HG03571 (cell line): ENCODE measurements at regions not wholly inside any gene's neighbourhood (a gene's known extent, or its start where the extent isn't known, plus 50 kb on each side); places are given as distances from the start of the nearest gene placed in this dataset.

Experiments
- ATAC-seq: cut with Tn5 transposase; IDR thresholded peaks from one replicate; pipeline ENCODE4 v1.9.1; 2021; ENCODE audit not compliant: unreplicated experiment

DNA sequence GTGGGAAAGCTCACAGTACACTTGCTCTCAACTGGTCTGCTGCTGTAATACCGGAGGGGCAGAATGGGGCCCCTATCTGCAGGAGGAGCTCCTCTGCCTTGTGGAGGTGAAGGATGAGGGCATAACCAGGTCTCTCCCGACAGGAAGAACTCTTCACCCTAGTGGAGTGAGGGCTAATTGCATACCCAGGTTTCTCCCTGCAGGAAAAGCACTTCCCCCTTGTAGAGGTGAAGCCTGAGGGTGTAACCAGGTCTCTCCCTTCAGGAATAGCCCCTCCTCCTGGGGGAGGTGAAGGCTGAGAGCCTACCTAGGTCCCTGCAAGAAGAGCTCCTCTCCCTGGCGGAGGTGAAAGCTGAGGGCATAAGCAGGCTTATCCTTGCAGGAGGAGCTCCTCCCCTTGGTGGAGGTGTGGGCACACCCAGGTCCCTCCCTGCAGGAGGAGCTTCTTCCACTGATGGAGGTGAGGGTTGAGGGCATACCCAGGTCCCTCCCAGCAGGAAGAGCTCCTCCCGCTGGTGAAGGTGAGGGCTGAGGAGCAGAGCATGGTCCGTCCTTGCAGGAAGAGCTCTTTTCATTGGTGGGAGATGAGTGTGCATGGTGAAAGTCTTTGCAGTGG, 954.1 kb downstream of the NLGN4Y start:
- no peak for ATAC-seq

DNA sequence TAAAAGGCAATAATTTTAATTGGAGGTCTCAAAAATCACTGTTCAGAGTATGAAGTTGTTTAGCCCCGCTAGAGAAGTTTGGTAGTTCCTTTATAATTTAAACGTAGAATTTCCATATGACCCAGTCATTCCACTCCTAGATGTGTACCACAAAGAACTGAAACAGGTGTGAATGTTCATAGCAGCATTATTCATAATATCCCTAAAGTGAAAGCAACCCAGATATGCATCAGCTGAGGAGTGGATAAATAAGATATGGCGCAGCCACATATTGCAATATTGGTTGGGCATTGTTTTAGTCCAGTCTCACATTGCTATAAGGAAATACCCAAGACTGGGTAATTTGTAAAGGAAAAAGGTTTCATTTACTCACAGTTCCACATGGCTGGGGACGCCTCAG, 976.2 kb downstream of the NLGN4Y start:
- ATAC-seq = no peak

DNA sequence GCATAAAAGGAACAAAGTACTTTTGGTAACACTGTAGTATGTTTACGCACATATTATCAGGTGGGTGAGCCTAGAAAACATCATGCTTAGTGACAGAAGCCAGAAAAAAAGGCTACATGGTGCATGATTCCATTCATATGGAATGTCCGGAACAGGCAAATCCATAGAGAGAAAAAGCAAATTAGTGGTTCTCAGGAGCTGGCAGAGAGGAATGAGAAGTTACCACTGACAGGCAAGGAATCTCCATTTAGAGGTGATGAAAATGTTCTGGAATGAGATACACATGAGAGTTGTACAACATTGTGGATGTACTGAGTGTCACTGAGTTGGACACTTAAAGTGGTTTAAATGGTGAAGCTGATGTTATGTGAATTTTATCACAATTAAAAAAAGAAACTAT, 976.9 kb downstream of the NLGN4Y start:
- no peak for ATAC-seq

GRCh38 chrY:15510288-15510687, 986.0 kb downstream of the NLGN4Y start:
- ATAC-seq = no peak

DNA sequence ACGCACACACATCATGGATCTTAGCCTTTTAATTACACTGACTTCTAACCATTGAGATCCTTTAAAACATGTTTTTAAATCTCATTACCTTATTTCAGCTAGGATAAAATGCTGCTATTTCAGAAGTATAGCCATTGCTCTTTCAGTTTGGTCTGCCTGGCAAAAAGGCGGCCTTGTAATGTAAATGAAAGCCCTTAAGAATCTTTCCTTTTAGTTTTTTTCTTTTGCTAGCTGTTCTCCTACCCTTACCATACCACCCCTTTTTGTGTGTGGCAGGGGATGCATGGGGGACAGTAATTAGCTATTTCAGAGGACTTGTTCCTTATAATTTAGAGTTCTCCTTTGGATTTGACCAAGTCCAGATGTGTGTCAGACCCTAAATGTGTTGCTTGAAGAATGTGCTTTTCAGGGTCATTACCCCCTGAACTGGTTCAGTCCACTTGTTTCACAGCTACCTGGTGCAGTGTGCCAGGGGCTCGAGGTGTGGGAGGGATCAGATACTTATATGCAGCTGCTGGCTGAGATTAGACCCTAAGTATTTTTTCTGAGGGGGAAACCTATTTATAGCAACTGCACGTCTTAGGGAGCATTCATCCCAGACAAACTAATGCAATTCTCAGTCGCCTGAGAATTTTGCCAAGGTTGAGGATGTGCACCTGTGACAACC, 986.8 kb downstream of the NLGN4Y start:
- no peak for ATAC-seq

DNA sequence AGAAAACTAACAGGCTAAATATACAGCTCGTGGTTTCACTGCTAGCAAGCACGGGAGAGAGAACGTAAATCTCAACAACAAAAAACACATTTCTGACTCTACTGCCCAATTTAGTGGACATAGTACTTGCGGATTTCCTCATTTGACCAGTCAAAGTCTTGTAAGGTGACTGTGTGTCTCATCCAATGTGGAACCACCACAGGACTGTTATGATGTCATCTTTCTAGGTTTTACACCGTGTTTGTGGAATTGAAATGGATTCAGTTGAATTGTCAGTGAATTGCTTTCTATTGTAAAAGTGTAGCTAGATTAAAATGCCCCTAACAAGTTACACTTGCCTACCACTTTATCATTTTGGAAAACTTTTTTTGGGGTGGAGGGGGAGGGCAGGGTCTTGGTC, 1010.8 kb downstream of the NLGN4Y start:
- ATAC-seq = no peak

DNA sequence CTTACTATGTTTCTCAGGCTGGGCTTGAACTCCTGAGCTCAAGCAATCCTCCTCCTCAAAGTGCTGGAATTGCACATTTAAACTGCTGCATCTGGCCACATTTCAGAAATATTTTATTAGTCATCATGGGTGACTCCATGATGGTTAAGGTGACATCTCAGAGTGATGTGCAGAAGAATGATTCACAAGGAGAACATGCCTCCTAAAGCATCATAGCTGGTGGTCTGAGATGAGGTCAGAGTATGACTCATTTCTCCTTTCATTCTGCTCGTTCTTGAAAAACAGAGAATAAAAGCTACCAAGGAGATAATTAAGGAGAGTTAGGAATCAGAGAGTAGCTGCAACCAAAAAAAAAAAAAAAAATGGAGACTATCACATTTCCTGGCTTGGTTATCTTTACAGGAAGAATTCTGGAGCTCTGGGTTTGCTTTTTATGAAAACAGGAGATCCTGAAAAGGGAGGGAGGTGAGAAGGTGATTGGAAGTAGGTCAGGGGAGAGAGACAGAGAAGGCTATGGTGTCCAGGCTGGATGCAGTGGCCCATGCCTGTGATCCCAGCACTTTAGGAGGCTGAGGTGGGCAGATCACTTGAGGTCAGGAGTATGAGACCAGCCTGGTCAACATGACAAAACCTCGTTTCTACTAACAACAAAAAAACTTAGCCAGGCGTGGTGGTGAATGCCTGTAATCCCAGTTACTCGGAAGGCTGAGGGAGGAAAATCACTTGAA, 1011.6 kb downstream of the NLGN4Y start:
- no peak for ATAC-seq

GRCh38 chrY:15540516-15540915, 1016.2 kb downstream of the NLGN4Y start:
- no peak for ATAC-seq

DNA sequence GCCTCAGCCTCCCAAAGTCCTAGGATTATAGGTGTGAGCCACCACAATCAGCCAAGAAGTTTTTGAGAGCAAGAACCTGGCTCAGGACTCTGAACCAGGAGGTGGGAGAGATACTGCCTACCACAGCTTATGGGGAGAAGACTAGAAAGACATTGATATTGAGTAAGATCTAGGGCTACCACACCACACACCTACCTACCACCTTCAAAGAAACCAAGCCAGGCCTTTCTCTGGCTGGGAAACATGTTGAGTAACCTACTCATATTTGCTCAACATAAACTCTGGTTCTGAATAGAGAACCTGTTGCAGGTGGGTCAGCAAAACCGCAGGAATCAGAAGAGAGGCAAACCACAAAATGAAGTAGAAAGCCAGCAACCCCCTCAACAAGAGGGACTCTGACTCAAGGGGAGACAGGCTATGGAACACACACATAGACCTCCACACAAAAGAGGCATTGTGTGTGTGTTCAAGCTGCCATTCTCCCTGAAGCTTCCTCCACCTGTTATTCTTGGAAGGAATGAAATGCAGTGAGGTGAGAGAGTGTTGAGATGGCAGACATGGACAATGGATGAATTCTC, 1021.9 kb downstream of the NLGN4Y start:
- no peak for ATAC-seq

GRCh38 chrY:15552074-15552473, 1027.7 kb downstream of the NLGN4Y start:
- no peak for ATAC-seq

GRCh38 chrY:15554991-15555390, 1030.7 kb downstream of the NLGN4Y start:
- ATAC-seq = no peak

GRCh38 chrY:15559169-15559568, 1034.8 kb downstream of the NLGN4Y start:
- no peak for ATAC-seq

DNA sequence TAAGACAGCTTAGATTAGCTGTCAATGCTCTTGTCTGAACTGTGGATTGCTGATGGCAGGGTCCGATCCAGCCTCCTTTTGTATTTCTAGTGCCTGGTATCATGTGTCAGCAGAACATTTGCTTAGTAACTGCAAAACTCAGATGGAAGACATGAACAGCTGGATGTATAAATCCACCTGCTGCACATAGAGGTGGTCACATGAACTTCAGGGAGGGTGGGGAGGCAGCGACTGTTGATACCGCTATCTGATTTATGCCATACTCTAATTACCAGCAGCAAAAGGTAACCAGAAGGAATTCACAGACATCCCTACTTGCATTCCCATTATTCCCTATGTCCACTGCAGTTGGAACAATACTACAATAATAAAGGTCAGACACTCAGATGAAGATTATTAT, 1036.5 kb downstream of the NLGN4Y start:
- ATAC-seq = no peak

DNA sequence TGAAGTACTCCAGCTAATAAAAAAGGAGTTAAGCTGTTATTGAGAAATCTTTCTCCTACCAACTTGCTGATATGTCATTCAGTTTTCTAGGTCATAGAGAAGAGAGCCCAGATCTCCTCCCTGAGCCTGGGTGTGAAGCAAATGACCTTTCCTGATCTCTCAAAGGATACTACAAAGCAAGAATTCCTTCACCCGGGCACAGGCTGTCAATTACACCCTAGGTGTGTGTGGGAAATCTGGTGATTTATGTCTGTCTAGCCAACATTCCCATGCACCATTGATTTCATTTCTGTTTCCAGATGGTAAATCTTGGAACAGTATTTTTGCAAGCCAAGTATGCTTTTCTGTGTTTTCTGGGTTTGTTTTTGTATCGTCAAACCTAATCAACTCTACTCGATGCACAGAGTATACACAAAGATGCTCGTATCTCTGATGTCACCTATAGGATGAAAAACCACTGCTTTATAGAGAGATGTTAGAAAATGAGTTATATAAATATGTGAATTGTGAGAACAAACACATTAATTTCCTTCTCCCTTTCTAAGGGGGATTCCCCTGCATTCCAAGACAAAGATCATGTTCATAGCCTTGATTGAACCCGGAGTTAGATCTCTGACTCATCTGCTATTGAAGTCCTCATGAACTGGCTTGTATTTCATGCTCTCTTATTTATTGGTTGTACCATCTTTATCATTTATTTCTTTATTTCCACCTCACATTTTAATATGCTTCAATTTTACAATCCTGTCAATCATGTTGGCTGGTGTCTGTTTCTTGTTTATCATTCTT, 1037.4 kb downstream of the NLGN4Y start:
- no peak for ATAC-seq

DNA sequence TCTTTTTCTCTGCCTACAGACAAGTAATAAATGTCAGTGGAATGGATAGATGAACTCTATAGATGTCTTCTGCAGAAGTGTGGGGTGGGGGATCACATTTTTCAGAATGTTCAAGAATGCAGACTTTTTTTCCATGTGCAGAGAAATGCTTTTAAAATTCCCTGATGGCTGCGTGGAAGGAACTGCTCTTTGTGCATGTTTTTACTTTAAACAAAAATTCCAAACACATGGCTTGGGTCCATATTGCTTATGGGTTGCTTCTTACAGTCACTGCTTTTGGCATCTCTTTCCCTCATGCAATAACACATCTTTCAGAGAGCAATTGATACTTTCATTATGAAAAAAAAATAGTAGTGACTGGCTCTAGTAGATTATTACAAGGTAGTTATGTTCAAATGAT, 1053.6 kb downstream of the NLGN4Y start:
- ATAC-seq = no peak

DNA sequence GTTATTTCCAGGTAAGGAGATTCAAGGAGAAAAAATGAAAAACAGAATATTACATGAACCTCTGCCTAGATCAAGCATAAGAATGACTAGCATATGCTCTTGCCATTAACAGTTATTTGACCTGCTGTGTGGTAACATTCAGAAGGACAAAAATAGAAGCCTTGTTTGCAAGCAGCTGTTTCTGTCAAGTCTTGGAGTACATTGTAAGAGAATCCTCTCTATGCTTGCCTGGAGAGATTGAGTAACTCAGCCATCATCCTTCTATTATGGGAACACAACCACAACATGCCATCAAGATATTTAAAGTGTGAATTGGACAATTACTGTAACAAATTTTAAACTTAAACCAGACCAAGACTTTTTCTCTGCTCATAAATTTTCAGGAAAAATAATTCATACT, 1054.4 kb downstream of the NLGN4Y start:
- no peak for ATAC-seq

GRCh38 chrY:15579245-15579644, 1054.9 kb downstream of the NLGN4Y start:
- no peak for ATAC-seq

DNA sequence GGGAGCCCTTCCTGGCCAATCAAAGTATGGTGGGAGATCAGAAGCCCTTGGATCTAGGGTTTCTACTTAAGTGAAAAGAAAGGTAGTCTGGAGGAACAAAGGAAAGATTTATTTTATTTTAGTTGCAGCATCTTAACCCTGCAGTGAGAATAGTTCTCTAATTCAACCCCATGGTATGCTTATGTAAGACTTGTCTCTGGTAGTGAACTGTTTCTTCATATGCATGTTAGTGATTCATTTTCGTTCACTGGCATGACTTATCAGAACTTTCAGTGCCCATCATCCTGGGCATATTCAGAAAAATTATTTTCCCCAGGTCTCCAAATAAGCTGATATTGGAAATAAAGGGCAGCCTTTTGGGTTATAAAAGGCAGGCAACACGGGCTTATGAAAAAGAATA, 1058.8 kb downstream of the NLGN4Y start:
- ATAC-seq = no peak

GRCh38 chrY:15592957-15593356, 1068.6 kb downstream of the NLGN4Y start:
- no peak for ATAC-seq

DNA sequence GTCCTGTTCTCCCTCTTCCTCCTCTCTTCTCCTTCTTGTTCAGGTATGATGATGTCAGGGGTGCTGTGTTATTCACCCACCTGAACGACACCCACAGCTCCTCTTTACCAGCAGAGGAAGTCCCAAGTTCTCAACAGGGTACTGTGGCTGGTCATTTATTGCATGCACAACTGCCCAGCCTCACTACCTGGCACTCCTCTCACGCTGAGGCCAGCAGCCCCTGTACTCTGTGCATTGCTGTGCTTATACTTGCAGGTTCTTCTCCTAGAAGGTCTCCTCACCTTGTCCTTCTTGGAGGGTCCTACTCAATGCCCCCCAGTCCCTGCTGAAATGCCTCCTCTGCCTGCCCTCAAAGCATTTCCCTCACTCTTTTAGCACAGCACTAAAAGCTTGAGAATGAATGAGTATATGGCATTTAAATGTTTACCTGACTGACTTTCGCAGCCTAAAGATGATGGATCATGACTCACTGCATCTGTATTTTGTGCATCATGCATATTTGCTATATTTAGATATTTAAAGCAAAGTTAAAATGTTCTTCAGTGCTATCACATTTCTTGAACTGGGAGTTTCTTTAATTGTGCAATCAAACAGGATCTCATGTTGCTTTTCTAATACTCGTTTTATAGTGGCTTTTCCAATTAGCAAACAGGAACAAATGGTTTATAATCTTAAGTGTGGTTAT, 1069.3 kb downstream of the NLGN4Y start:
- ATAC-seq = no peak

GRCh38 chrY:15594179-15594578, 1069.8 kb downstream of the NLGN4Y start:
- ATAC-seq = no peak
